ENCODE measurements at regions not wholly inside any gene's neighbourhood (a gene's known extent, or its start where the extent isn't known, plus 50 kb on each side); places are given as distances from the start of the nearest gene placed in this dataset.

DNA sequence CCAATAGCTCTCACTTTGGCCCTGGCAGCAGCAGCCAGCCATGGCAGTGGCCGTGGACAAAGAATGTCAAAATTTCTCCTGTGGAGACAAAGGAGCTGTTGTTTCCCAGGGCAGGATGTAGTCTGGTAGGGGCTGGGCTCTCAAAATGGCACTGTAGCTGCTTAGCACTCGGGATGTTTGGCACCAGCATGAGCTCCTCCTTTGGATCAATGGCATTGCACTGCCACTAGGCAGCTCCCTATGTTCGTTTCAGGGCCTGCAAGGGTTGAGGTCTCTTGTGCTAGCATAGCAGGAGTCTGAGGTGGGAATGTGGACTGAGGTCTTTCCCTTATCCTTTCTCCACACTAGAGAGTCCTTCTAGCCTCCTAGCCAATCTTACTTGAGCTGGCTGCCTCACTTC, 948.8 kb upstream of the FAM98A start (continued):
- no peak for TF ChIP-seq FOXJ3 (CRISPR knock-in tag; IDR thresholded peaks at IDR 0.05; ENCODE audit: borderline replicate concordance)

DNA sequence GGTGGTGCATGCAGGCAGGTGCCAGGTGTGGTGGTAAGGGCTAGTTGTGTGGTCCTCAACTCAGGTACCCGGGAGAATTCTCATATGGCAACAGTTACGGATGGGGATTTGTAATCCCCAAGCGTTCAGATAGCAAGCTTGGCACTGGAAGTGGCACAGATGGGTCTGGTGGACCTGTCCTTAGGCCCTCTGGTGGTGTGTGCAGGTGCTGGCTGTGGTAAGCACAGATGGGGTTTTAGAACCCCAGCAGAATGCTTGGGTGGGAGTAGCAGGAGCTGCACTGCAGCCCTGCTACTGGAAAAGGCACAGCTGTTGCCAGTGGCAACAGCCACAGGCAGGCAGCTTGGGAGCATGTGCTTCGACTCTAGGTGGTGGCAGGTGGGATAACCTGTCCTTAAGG, 948.2 kb upstream of the FAM98A start:
- CTCF ChIA-PET = interaction anchor here (0.6 to 1.4 kb wide), 6 partner anchors 12 to 823 kb away, joined by 3 to 5 read pairs (median 4); no protein-coding TSS in a partner anchor
- Mint-ChIP-seq H3K27ac (no peak overlapping the region), H3K4me1 (peaks cover 6% of the 10 kb centered on the region), H3K9me3 (peaks cover 21% of the 10 kb centered on the region), H3K27me3 (ENCODE audit: low read depth) (no peaks in the 10 kb centered on the region), H3K4me3 (no peak overlapping the region), H3K36me3 (no peaks in the 10 kb centered on the region)
- DNase-seq (ENCODE audit: low spot score) (peak; percentile 23), ATAC-seq (peak; percentile 75)
- no peak for TF ChIP-seq RORB (CRISPR knock-in tag; IDR thresholded peaks at IDR 0.05)
- TF ChIP-seq ELF4 (CRISPR knock-in tag; IDR thresholded peaks at IDR 0.05; ENCODE audit: low read depth) = no peak
- TF ChIP-seq JUN (CRISPR knock-in tag; IDR thresholded peaks at IDR 0.05) = no peak
- no peak for TF ChIP-seq GRHL2 (CRISPR knock-in tag; IDR thresholded peaks at IDR 0.05; ENCODE audit: insufficient replicate concordance, severe bottlenecking)
- no peak for TF ChIP-seq ZNF416 (CRISPR knock-in tag; IDR thresholded peaks at IDR 0.05)
- TF ChIP-seq PRRX2 (CRISPR knock-in tag; IDR thresholded peaks at IDR 0.05) = no peak
- TF ChIP-seq, protein P1, sequence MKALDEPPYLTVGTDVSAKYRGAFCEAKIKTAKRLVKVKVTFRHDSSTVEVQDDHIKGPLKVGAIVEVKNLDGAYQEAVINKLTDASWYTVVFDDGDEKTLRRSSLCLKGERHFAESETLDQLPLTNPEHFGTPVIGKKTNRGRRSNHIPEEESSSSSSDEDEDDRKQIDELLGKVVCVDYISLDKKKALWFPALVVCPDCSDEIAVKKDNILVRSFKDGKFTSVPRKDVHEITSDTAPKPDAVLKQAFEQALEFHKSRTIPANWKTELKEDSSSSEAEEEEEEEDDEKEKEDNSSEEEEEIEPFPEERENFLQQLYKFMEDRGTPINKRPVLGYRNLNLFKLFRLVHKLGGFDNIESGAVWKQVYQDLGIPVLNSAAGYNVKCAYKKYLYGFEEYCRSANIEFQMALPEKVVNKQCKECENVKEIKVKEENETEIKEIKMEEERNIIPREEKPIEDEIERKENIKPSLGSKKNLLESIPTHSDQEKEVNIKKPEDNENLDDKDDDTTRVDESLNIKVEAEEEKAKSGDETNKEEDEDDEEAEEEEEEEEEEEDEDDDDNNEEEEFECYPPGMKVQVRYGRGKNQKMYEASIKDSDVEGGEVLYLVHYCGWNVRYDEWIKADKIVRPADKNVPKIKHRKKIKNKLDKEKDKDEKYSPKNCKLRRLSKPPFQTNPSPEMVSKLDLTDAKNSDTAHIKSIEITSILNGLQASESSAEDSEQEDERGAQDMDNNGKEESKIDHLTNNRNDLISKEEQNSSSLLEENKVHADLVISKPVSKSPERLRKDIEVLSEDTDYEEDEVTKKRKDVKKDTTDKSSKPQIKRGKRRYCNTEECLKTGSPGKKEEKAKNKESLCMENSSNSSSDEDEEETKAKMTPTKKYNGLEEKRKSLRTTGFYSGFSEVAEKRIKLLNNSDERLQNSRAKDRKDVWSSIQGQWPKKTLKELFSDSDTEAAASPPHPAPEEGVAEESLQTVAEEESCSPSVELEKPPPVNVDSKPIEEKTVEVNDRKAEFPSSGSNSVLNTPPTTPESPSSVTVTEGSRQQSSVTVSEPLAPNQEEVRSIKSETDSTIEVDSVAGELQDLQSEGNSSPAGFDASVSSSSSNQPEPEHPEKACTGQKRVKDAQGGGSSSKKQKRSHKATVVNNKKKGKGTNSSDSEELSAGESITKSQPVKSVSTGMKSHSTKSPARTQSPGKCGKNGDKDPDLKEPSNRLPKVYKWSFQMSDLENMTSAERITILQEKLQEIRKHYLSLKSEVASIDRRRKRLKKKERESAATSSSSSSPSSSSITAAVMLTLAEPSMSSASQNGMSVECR (CRISPR knock-in tag; IDR thresholded peaks at IDR 0.05; ENCODE audit: borderline replicate concordance) = no peak
- TF ChIP-seq, protein P2, sequence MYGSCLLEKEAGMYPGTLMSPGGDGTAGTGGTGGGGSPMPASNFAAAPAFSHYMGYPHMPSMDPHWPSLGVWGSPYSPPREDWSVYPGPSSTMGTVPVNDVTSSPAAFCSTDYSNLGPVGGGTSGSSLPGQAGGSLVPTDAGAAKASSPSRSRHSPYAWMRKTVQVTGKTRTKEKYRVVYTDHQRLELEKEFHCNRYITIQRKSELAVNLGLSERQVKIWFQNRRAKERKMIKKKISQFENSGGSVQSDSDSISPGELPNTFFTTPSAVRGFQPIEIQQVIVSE (CRISPR knock-in tag; IDR thresholded peaks at IDR 0.05; ENCODE audit: borderline replicate concordance) = no peak
- TF ChIP-seq KAT7 (CRISPR knock-in tag; IDR thresholded peaks at IDR 0.05; ENCODE audit: borderline replicate concordance) = no peak
- TF ChIP-seq GABPB1 (CRISPR knock-in tag; IDR thresholded peaks at IDR 0.05) = no peak
- TF ChIP-seq FOXK1 (CRISPR knock-in tag; IDR thresholded peaks at IDR 0.05) = no peak
- no peak for TF ChIP-seq SMAD3 (CRISPR knock-in tag; IDR thresholded peaks at IDR 0.05; ENCODE audit: borderline replicate concordance)
- TF ChIP-seq, protein P3, sequence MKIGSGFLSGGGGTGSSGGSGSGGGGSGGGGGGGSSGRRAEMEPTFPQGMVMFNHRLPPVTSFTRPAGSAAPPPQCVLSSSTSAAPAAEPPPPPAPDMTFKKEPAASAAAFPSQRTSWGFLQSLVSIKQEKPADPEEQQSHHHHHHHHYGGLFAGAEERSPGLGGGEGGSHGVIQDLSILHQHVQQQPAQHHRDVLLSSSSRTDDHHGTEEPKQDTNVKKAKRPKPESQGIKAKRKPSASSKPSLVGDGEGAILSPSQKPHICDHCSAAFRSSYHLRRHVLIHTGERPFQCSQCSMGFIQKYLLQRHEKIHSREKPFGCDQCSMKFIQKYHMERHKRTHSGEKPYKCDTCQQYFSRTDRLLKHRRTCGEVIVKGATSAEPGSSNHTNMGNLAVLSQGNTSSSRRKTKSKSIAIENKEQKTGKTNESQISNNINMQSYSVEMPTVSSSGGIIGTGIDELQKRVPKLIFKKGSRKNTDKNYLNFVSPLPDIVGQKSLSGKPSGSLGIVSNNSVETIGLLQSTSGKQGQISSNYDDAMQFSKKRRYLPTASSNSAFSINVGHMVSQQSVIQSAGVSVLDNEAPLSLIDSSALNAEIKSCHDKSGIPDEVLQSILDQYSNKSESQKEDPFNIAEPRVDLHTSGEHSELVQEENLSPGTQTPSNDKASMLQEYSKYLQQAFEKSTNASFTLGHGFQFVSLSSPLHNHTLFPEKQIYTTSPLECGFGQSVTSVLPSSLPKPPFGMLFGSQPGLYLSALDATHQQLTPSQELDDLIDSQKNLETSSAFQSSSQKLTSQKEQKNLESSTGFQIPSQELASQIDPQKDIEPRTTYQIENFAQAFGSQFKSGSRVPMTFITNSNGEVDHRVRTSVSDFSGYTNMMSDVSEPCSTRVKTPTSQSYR (CRISPR knock-in tag; IDR thresholded peaks at IDR 0.05) = no peak
- POLR2A ChIA-PET = no interaction called here

DNA sequence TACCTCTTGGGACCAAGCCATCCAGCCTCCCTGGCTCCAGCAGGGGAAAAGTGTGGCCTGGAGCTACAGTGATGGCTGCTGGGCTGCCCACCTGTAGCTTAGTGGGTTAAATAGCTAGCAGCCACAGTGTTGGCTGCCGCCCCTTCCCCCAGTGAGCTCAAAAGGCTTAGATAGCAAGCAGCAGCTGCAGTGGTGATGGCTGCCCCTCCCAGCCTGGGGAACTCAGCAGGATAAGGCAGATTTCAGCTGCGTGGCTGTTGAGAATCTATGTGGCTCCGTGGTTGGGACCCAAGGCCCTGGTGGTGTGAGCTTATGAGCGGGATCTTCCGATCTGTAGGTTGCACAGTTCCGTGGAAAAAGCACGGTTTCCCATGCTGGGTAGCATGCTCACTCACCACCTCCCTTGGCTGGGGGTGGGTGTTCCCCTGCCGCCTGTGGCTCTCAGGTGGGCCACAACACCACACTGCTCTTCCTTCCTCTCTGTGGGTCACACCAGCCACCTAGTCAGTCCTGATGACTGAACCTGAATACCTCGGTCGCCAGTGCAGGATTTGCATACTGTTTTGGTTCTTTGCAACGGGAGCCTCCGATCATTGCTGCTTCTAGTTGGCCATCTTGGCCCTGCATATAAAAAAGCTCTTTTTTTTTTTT, 946.5 kb upstream of the FAM98A start:
- Mint-ChIP-seq H3K4me3 (no peak overlapping the region), H3K36me3 (peaks cover 4% of the 10 kb centered on the region; the same call in 1 of the 2 replicates), H3K27ac (no peak overlapping the region), H3K4me1 (peaks cover 6% of the 10 kb centered on the region), H3K9me3 (peaks cover 34% of the 10 kb centered on the region), H3K27me3 (ENCODE audit: low read depth) (no peaks in the 10 kb centered on the region)
- DNase-seq (ENCODE audit: low spot score) = no peak
- CTCF ChIA-PET = no interaction called here
- POLR2A ChIA-PET = no interaction called here
- no peak for ATAC-seq
- TF ChIP-seq NR3C1 (CRISPR knock-in tag; conservative IDR thresholded peaks at IDR 0.05; ENCODE audit: low read depth) (no peak), NFATC4 (CRISPR knock-in tag; IDR thresholded peaks at IDR 0.05) (no peak), TP53 (CRISPR knock-in tag; IDR thresholded peaks at IDR 0.05) (no peak), ZNF317 (CRISPR knock-in tag; IDR thresholded peaks at IDR 0.05; ENCODE audit: borderline replicate concordance, low read depth) (no peak), ETV6 (CRISPR knock-in tag; IDR thresholded peaks at IDR 0.05) (no peak), FOXP1 (CRISPR knock-in tag; IDR thresholded peaks at IDR 0.05; ENCODE audit: borderline replicate concordance) (no peak)
- TF ChIP-seq, protein P4, sequence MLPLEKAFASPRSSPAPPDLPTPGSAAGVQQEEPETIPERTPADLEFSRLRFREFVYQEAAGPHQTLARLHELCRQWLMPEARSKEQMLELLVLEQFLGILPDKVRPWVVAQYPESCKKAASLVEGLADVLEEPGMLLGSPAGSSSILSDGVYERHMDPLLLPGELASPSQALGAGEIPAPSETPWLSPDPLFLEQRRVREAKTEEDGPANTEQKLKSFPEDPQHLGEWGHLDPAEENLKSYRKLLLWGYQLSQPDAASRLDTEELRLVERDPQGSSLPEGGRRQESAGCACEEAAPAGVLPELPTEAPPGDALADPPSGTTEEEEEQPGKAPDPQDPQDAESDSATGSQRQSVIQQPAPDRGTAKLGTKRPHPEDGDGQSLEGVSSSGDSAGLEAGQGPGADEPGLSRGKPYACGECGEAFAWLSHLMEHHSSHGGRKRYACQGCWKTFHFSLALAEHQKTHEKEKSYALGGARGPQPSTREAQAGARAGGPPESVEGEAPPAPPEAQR (CRISPR knock-in tag; IDR thresholded peaks at IDR 0.05) = no peak
- TF ChIP-seq, protein P5, sequence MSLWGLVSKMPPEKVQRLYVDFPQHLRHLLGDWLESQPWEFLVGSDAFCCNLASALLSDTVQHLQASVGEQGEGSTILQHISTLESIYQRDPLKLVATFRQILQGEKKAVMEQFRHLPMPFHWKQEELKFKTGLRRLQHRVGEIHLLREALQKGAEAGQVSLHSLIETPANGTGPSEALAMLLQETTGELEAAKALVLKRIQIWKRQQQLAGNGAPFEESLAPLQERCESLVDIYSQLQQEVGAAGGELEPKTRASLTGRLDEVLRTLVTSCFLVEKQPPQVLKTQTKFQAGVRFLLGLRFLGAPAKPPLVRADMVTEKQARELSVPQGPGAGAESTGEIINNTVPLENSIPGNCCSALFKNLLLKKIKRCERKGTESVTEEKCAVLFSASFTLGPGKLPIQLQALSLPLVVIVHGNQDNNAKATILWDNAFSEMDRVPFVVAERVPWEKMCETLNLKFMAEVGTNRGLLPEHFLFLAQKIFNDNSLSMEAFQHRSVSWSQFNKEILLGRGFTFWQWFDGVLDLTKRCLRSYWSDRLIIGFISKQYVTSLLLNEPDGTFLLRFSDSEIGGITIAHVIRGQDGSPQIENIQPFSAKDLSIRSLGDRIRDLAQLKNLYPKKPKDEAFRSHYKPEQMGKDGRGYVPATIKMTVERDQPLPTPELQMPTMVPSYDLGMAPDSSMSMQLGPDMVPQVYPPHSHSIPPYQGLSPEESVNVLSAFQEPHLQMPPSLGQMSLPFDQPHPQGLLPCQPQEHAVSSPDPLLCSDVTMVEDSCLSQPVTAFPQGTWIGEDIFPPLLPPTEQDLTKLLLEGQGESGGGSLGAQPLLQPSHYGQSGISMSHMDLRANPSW (CRISPR knock-in tag; conservative IDR thresholded peaks at IDR 0.05; ENCODE audit: low read depth) = no peak

Measured in WTC11 (cell line).